CD4-positive, alpha-beta T cell treated with Interleukin-6 for 4 hours (primary cell): ENCODE measurements at regions not wholly inside any gene's neighbourhood (a gene's known extent, or its start where the extent isn't known, plus 50 kb on each side); places are given as distances from the start of the nearest gene placed in this dataset.
"Not testable (repeated sequence)": the region's sequence is repeated elsewhere in the genome, so short reads cannot be mapped to it uniquely, and the experiment has no call there.

ENCODE experiments used
- DNase-seq: peaks from one replicate; pipeline ENCODE4 v3.0.0-alpha.2; 2020; ENCODE audit warnings: mixed read lengths

- no peak for DNase-seq
Observed at GRCh38 chr1:221204055-221204833, 325.0 kb downstream of the HLX start.

- DNase-seq: no peak
Observed at GRCh38 chr1:221206076-221206475, 326.8 kb downstream of the HLX start.

- DNase-seq: no peak
Observed at GRCh38 chr1:221212926-221213325, 333.7 kb downstream of the HLX start.

- DNase-seq: no peak
Observed at GRCh38 chr1:221217029-221217428, 337.8 kb downstream of the HLX start.

GRCh38 chr1:221223281-221223680 is 344.0 kb downstream of the HLX start:
- DNase-seq: no peak

GRCh38 chr1:221227460-221227859 is 348.2 kb downstream of the HLX start:
- no peak for DNase-seq

- DNase-seq: no peak
Observed at GRCh38 chr1:221227872-221228337, 348.7 kb downstream of the HLX start.

GRCh38 chr1:221228594-221228993 is 349.4 kb downstream of the HLX start:
- DNase-seq: no peak

- DNase-seq: no peak
Observed at GRCh38 chr1:221230605-221231004, 351.4 kb downstream of the HLX start.

- no peak for DNase-seq
Observed at GRCh38 chr1:221234791-221235190, 355.5 kb downstream of the HLX start.

GRCh38 chr1:221237587-221237986 is 358.3 kb downstream of the HLX start:
- DNase-seq: no peak

GRCh38 chr1:221239181-221239580 is 359.9 kb downstream of the HLX start:
- no peak for DNase-seq

- no peak for DNase-seq
Observed at GRCh38 chr1:221239792-221240191, 360.5 kb downstream of the HLX start.

- DNase-seq: no peak
Observed at GRCh38 chr1:221240690-221241089, 361.4 kb downstream of the HLX start.

GRCh38 chr1:221241157-221241556 is 361.9 kb downstream of the HLX start:
- DNase-seq: no peak

GRCh38 chr1:221241592-221241991 is 362.3 kb downstream of the HLX start:
- DNase-seq: no peak

- DNase-seq: no peak
Observed at GRCh38 chr1:221246067-221246466, 366.8 kb downstream of the HLX start.

- DNase-seq: no peak
Observed at GRCh38 chr1:221246628-221247415, 367.6 kb downstream of the HLX start.

- no peak for DNase-seq
Observed at GRCh38 chr1:221251580-221251979, 372.3 kb downstream of the HLX start.

GRCh38 chr1:221254813-221255212 is 375.6 kb downstream of the HLX start:
- no peak for DNase-seq

- DNase-seq: no peak
Observed at GRCh38 chr1:221256773-221257172, 377.5 kb downstream of the HLX start.

- not testable (repeated sequence) for DNase-seq
Observed at GRCh38 chr1:221257548-221257947, 378.3 kb downstream of the HLX start.

- not testable (repeated sequence) for DNase-seq
Observed at GRCh38 chr1:221262677-221263076, 383.4 kb downstream of the HLX start.
